Gastrocnemius medialis (tissue), 4 donors: ENCODE measurements at regions not wholly inside any gene's neighbourhood (a gene's known extent, or its start where the extent isn't known, plus 50 kb on each side); places are given as distances from the start of the nearest gene placed in this dataset.

ENCODE experiments used
- POLR2A ChIP-seq, 2 donors: fragments of 450-650 bp; IDR thresholded peaks; one replicate each; pipeline ENCODE4 v1.6.1; 2017; ENCODE audit warnings: antibody characterized with exemption in 2 of 2, mild to moderate bottlenecking in 2 of 2, moderate library complexity in 2 of 2
- TF ChIP-seq, protein P1 (sequence below), 5 experiments: fragments of 450-650 bp in 3 of 5; fragments of 200-600 bp in 2 of 5; sonication (generic) in 2 of 5; IDR thresholded peaks in 4 of 5; conservative IDR thresholded peaks in 1 of 5; 1 replicate in 4 of 5; 2 replicates in 1 of 5; pipeline ENCODE4 v1.5.1; 2016 to 2019; ENCODE audit warnings: antibody characterized with exemption in 5 of 5, mild to moderate bottlenecking in 3 of 5, moderate library complexity in 3 of 5

DNA sequence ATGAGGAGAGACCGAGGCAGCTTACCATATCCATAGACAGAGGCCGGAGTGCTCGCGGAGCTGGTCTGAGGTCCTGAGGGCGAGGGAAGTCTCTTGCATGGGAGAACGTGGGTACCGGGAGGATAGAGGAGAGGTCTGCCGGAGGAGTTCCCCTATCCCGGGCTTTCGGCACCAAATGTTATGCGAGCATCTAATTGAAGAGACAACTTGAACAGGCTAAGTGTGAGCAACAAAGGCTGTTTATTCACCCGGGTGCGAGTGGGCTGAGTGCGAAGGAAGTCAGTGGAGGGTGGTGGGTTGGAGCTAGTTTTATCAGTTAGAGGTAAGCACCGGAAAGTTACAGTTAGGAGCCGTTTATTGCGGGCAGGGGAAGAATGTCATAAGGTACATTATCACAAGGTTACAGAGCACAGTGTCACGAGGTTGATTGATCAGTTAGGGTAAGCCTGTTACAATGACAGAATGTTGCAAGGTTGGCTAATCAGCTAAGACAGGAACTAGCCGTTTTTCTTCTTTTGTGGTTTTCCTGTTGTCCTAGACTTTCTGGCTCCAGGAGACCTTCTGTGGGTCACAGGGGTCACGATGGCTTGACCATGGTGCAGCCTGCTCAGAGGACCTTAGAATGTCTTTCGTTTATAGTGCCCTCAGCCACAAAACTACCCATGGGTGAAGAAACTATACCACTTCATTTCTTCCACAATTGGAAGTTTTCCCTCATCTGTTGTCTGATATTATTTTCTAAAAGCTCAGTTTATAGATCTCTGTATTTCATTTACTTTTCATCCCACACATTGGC lies 746.0 kb upstream of the ADGRB3 start:
- TF ChIP-seq POLR2A (IDR thresholded peaks at IDR 0.05), result no peak
- TF ChIP-seq, protein P1, sequence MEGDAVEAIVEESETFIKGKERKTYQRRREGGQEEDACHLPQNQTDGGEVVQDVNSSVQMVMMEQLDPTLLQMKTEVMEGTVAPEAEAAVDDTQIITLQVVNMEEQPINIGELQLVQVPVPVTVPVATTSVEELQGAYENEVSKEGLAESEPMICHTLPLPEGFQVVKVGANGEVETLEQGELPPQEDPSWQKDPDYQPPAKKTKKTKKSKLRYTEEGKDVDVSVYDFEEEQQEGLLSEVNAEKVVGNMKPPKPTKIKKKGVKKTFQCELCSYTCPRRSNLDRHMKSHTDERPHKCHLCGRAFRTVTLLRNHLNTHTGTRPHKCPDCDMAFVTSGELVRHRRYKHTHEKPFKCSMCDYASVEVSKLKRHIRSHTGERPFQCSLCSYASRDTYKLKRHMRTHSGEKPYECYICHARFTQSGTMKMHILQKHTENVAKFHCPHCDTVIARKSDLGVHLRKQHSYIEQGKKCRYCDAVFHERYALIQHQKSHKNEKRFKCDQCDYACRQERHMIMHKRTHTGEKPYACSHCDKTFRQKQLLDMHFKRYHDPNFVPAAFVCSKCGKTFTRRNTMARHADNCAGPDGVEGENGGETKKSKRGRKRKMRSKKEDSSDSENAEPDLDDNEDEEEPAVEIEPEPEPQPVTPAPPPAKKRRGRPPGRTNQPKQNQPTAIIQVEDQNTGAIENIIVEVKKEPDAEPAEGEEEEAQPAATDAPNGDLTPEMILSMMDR (IDR thresholded peaks at IDR 0.05 in 4 of 5, conservative IDR thresholded peaks at IDR 0.05 in 1 of 5), result no peak
